ENCODE measurements at regions not wholly inside any gene's neighbourhood (a gene's known extent, or its start where the extent isn't known, plus 50 kb on each side); places are given as distances from the start of the nearest gene placed in this dataset.

DNA sequence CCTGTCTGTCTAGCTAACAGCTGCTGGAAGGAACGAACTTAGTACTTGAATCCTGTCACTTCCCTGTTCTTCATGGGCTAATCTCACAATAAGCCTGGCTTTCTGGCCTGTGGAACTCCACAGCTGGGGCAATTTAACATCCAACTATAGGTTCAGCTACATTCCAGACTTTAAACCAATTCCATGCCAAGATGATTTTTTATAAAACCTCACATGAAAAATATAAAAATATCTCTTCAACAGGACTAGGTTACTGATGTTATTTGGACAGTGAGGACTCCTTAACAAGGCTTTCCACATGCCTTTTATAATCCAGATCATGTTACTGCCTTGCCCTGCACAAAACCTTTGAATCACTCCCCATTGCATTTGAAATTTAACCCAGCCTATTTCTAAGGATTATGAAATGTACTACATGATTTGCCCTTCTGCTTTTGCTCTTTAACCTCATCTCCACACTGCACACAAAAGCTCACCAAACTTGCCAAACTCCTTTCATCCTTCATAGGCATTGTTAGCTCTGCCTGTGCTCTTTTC lies 863.2 kb upstream of the CHAC2 start:
- TF ChIP-seq EZH2phosphoT487 (IDR thresholded peaks at IDR 0.05; ENCODE audit: unreplicated experiment) (no peak), EZH2 (IDR thresholded peaks at IDR 0.05; ENCODE audit: low read depth, unreplicated experiment) (no peak), POLR2AphosphoS5 (IDR thresholded peaks at IDR 0.05; ENCODE audit: low read depth) (no peak), REST (IDR thresholded peaks at IDR 0.05; ENCODE audit: unreplicated experiment) (no peak), STAT1 (IDR thresholded peaks at IDR 0.05; ENCODE audit: unreplicated experiment) (no peak), CREB1 (CRISPR knock-in tag; IDR thresholded peaks at IDR 0.05; ENCODE audit: low read depth) (no peak), ZNF331 (CRISPR knock-in tag; IDR thresholded peaks at IDR 0.05; ENCODE audit: low read depth) (no peak), ZNF114 (CRISPR knock-in tag; IDR thresholded peaks at IDR 0.05) (no peak)
- TF ChIP-seq, protein P1, sequence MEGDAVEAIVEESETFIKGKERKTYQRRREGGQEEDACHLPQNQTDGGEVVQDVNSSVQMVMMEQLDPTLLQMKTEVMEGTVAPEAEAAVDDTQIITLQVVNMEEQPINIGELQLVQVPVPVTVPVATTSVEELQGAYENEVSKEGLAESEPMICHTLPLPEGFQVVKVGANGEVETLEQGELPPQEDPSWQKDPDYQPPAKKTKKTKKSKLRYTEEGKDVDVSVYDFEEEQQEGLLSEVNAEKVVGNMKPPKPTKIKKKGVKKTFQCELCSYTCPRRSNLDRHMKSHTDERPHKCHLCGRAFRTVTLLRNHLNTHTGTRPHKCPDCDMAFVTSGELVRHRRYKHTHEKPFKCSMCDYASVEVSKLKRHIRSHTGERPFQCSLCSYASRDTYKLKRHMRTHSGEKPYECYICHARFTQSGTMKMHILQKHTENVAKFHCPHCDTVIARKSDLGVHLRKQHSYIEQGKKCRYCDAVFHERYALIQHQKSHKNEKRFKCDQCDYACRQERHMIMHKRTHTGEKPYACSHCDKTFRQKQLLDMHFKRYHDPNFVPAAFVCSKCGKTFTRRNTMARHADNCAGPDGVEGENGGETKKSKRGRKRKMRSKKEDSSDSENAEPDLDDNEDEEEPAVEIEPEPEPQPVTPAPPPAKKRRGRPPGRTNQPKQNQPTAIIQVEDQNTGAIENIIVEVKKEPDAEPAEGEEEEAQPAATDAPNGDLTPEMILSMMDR (conservative IDR thresholded peaks at IDR 0.05; ENCODE audit: low read depth in 2 of 2), result no peak
- TF ChIP-seq, protein P2, sequence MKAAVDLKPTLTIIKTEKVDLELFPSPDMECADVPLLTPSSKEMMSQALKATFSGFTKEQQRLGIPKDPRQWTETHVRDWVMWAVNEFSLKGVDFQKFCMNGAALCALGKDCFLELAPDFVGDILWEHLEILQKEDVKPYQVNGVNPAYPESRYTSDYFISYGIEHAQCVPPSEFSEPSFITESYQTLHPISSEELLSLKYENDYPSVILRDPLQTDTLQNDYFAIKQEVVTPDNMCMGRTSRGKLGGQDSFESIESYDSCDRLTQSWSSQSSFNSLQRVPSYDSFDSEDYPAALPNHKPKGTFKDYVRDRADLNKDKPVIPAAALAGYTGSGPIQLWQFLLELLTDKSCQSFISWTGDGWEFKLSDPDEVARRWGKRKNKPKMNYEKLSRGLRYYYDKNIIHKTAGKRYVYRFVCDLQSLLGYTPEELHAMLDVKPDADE (IDR thresholded peaks at IDR 0.05), result no peak

All from GM23338 (cell line).